Esophagus squamous epithelium (tissue), 4 donors: ENCODE measurements at regions not wholly inside any gene's neighbourhood (a gene's known extent, or its start where the extent isn't known, plus 50 kb on each side); places are given as distances from the start of the nearest gene placed in this dataset.

Experiments
- CTCF ChIP-seq, 6 experiments: fragments of 450-650 bp in 4 of 6; fragments of 200-600 bp in 2 of 6; sonication (generic) in 2 of 6; IDR thresholded peaks; one replicate each; pipeline ENCODE4 v1.5.1; 2016 to 2019; ENCODE audit warnings: antibody characterized with exemption in 6 of 6, mild to moderate bottlenecking in 4 of 6, moderate library complexity in 4 of 6
- POLR2A ChIP-seq, 4 donors: fragments of 450-650 bp; IDR thresholded peaks; one replicate each; pipeline ENCODE4 v1.6.1; 2017; ENCODE audit warnings: antibody characterized with exemption in 4 of 4, mild to moderate bottlenecking in 4 of 4, moderate library complexity in 3 of 4

- TF ChIP-seq POLR2A (IDR thresholded peaks at IDR 0.05) (no peak), CTCF (IDR thresholded peaks at IDR 0.05) (no peak)
Observed at GRCh38 chr5:62938927-62939326, 360.3 kb downstream of the LRRC70 start.
